Epithelial cell of esophagus (primary cell): ENCODE measurements at regions not wholly inside any gene's neighbourhood (a gene's known extent, or its start where the extent isn't known, plus 50 kb on each side); places are given as distances from the start of the nearest gene placed in this dataset.
A peak's percentile ranks its signal among the peaks of the same experiment; 100 is the strongest.
"Not testable (repeated sequence)": the region's sequence is repeated elsewhere in the genome, so short reads cannot be mapped to it uniquely, and the experiment has no call there.

Source experiments
- DNase-seq: peaks from one replicate; pipeline ENCODE4 v3.0.0; 2010; ENCODE audit warnings: low read depth
- H3K4me3 ChIP-seq: 2 replicates; pipeline ENCODE4 v1.5.1; 2011; ENCODE audit warnings: mild to moderate bottlenecking, low read length, control low read depth
- TF ChIP-seq, protein P1 (sequence below): IDR thresholded peaks from 2 replicates; pipeline ENCODE4 v1.5.1; 2011; ENCODE audit warnings: low read depth, mild to moderate bottlenecking, low read length, control low read depth, inconsistent platforms; ENCODE audit not compliant: insufficient read depth; ENCODE audit errors: missing control alignments

DNA sequence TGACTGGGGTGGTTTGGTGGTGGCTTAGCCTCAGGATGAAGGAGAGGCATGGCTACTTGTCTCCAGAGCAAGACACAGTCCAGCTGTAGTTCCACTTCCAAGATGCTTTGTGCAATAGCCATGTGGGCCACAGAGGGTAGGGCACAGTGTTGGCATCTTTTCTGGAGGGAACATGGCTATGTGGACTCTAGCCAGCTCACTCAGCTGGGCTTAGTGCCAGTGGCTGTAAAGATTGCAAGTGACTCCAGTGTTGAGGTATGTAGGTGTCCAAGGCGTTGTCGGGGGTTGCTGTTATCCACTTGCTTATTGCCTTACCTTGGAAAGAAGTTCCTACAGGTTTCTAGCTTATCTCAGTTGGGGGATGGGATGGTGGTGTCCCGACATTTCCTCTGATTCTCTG, 233.4 kb downstream of the CD109 start:
- peak; percentile 94 for DNase-seq
- no peak overlapping the region for H3K4me3 ChIP-seq
- TF ChIP-seq, protein P1, sequence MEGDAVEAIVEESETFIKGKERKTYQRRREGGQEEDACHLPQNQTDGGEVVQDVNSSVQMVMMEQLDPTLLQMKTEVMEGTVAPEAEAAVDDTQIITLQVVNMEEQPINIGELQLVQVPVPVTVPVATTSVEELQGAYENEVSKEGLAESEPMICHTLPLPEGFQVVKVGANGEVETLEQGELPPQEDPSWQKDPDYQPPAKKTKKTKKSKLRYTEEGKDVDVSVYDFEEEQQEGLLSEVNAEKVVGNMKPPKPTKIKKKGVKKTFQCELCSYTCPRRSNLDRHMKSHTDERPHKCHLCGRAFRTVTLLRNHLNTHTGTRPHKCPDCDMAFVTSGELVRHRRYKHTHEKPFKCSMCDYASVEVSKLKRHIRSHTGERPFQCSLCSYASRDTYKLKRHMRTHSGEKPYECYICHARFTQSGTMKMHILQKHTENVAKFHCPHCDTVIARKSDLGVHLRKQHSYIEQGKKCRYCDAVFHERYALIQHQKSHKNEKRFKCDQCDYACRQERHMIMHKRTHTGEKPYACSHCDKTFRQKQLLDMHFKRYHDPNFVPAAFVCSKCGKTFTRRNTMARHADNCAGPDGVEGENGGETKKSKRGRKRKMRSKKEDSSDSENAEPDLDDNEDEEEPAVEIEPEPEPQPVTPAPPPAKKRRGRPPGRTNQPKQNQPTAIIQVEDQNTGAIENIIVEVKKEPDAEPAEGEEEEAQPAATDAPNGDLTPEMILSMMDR = no peak

DNA sequence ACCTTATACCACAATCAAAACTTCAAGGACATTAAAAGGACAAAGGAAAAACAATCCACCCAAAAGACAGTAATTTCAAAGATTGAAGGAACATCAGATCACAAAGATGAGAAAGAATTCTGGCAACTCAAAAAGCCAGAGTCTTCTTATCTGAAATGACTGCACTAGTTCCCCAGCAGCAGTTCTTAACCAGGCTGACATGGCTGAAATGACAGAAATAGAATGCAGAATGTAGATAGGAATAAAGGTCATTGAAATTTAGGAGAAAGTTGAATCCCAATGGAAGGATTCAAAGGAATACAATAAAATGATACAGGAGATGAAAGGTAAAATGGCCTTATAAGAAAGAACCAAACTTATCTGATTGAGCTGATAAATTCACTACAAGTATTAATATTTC, 231.4 kb downstream of the CD109 start:
- DNase-seq = no peak
- no peak overlapping the region for H3K4me3 ChIP-seq
- TF ChIP-seq, protein P1 = no peak

DNA sequence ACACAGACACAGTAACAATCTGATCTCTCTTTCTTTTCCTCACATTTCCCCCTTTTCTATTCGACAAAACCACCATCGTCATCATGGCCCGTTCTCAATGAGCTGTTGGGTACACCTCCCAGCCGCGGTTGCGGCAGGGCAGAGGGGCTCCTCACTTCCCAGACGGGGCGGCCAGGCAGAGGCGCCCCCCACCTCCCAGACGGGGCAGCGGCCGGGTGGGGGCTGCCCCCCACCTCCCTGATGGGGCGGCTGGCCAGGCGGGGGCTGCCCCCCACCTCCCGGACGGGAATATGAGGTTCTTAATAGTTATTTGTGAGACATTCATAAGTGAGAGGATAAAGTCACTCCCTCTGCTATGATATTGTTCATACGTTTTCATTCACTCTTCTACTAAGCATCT, 229.7 kb downstream of the CD109 start:
- DNase-seq, H3K4me3 ChIP-seq: not testable (repeated sequence)

DNA sequence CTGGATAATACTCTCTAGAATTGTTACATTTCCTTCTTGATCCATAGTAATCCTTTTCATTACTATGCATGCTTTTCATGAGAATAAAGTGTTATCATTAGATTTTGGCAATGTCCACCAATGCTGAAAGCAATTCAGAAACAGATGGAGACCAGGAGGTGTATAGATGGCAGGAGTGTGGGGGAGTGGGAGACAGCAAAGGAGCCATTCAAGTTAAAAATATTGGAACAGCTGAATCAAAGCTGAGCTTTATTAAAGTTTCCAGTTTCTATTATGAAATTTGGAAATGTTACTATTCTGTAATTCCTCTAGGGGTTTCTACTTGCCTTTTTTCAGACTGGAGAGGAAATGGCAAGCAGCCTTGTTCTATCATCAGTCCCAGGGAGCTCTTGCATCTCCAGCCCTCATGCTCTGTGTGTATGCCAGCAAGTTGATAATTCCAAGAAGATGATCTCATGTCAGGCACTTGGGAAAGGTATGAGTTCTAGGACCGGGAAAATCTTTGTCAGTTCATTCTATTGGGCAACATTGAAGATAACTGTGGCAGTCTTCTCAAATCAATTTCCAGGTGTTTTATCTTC, 228.0 kb downstream of the CD109 start:
- H3K4me3 ChIP-seq = no peak overlapping the region
- peak; percentile 28 for DNase-seq
- TF ChIP-seq, protein P1 = no peak

DNA sequence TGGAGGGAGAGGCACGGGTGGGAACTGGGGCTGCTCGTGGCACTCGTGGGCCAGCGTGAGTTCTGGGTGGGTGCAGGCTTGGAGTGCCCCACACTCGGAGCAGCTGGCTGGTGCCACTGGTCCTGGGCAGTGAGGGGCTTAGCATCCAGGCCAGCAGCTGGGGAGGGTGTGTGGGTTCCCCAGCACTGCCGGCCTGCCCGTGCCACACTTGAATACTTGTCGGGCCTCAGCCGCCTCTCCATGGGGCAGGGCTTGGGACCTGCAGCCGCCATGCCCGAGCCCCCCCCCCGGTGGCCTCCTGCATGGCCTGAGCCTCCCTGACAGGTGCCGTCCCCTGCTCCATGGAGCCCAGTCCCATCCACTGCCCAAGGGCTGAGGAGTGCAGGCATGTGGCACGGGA, 207.2 kb downstream of the CD109 start:
- H3K4me3 ChIP-seq = no peak overlapping the region
- TF ChIP-seq, protein P1 = no peak
- DNase-seq = no peak

DNA sequence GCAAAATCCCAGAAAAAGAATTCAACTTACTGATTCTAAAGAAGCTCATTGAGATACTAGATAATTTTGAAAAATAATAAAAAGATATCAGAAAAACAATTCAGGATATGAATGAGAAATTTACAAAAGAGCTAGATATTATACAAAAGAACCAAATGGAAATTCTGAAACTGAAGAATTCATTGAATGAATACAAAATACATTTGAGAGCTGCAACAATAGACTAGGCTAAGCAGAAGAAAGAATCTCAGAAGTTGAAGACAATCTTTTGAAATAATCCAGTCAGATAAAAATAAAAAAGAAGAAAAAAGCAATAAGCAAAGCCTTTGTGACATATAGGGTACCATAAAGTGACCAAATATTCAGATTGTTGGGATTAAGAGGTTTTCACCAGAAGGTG, 206.0 kb downstream of the CD109 start:
- no peak overlapping the region for H3K4me3 ChIP-seq
- DNase-seq = no peak
- TF ChIP-seq, protein P1 = no peak

DNA sequence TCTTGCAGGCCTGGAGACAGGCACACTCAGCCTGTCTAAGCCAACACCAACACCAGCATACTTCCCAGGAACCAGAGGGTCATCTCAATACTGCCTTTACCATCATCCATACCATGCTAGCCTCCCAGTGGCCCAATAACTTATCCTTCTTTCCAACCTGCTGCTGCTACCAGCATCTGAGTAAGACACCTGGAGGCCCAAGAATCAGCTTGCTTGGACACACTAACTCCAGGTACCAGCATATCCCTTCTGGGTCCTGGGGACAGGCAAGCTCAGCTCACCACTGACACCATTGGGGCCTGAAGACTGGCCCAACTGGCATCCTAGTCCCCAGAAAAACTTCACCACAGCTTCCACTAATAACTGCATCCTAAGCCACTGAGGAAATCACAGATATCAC, 205.3 kb downstream of the CD109 start:
- TF ChIP-seq, protein P1 = no peak
- no peak overlapping the region for H3K4me3 ChIP-seq
- DNase-seq = no peak

DNA sequence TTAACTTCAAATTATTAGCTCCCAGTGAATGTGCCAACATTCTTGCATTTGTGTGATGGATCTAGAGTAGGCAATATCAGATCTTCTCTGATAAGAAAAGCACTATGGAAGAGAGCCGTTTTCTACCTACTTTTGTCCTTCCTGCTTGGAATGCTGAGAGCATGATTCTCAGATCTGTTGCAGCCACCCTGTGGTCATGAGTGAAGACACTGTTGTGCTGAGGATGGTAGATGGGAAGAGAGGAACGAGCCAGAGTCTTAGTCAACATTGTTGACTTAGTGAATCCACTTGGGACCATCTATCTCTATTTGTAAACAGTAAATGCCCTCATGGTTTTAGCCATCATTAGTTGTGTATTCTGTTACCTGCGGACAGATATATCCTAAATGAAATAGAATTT, 202.6 kb downstream of the CD109 start:
- peak; percentile 38 for DNase-seq
- H3K4me3 ChIP-seq = no peak overlapping the region

More for the DNA sequence above, 202.6 kb downstream of the CD109 start:
- TF ChIP-seq, protein P1 = peak; percentile 58
